A549 (cell line): ENCODE measurements at regions not wholly inside any gene's neighbourhood (a gene's known extent, or its start where the extent isn't known, plus 50 kb on each side); places are given as distances from the start of the nearest gene placed in this dataset.

Experiments
- ATAC-seq, 2 experiments: fragments of 200-7000 bp in 1 of 2; fragments of >200 bp in 1 of 2; cut with Nextera tagmentation in 1 of 2; cut with Tn5 transposase in 1 of 2; 3 replicates each; pipeline versions ENCODE4 v1.8.0 to v1.9.1; 2018 to 2020; ENCODE audit warnings: mild to moderate bottlenecking in 1 of 2, moderate library complexity in 1 of 2
- CTCF ChIA-PET: fragments of 300-600 bp; sonication (Branson Sonifier 250); formaldehyde crosslinking; extraction: SDS; loops from one replicate; lab custom pipeline; 2021; ENCODE audit warnings: antibody characterized with exemption, inconsistent platforms; lab: Yijun Ruan, JAX
- POLR2A ChIA-PET: fragments of 350-600 bp; formaldehyde crosslinking; extraction: SDS; loops from one replicate; lab custom pipeline; 2021; ENCODE audit warnings: antibody characterized with exemption, inconsistent platforms; lab: Yijun Ruan, JAX
- DNase-seq, 2 experiments: peaks; one replicate each; pipeline versions ENCODE4 v3.0.0 to v3.0.0-alpha.2; 2011 to 2016; ENCODE audit warnings: low read depth in 1 of 2, low spot score in 1 of 2
- FAIRE-seq: peaks from 2 replicates; lab custom pipeline; 2011; peaks lifted over from hg19 to GRCh38; lab: Jason Lieb, UNC
- H3K27ac ChIP-seq, 2 experiments: fragments of >200 bp; sonication (Bioruptor Twin); formaldehyde crosslinking; 3 replicates each; pipeline ENCODE4 v1.5.1; 2016 to 2017
- H3K4me1 ChIP-seq: fragments of >200 bp; sonication (Bioruptor Twin); formaldehyde crosslinking; 3 replicates; pipeline ENCODE4 v1.6.1; 2016
- H3K4me2 ChIP-seq: fragments of >200 bp; sonication (Bioruptor Twin); formaldehyde crosslinking; 3 replicates; pipeline ENCODE4 v1.6.1; 2016
- H3K4me3 ChIP-seq: fragments of >200 bp; sonication (Bioruptor Twin); formaldehyde crosslinking; 3 replicates; pipeline ENCODE4 v1.5.1; 2016
- H3K9me3 ChIP-seq: fragments of >200 bp; sonication (Bioruptor Twin); formaldehyde crosslinking; 3 replicates; pipeline ENCODE4 v1.6.1; 2016
- BHLHE40 ChIP-seq: IDR thresholded peaks from 2 replicates; pipeline ENCODE4 v1.6.1; 2012; ENCODE audit warnings: low read depth, low read length, inconsistent platforms
- CBX2 ChIP-seq: fragments of 200-600 bp; sonication (generic); IDR thresholded peaks from 2 replicates; pipeline ENCODE4 v1.6.1; 2016; ENCODE audit warnings: low read depth, mild to moderate bottlenecking, borderline replicate concordance
- CBX8 ChIP-seq: fragments of 200-600 bp; sonication (generic); IDR thresholded peaks from 2 replicates; pipeline ENCODE4 v1.6.1; 2016
- CEBPB ChIP-seq, 2 experiments: fragments of >200 bp in 1 of 2; sonication (Bioruptor Twin) in 1 of 2; formaldehyde crosslinking in 1 of 2; IDR thresholded peaks; 2 replicates each; pipeline ENCODE4 v1.6.1; 2012 to 2016
- CHD4 ChIP-seq: fragments of 200-600 bp; sonication (generic); IDR thresholded peaks from 2 replicates; pipeline ENCODE4 v1.6.1; 2016; ENCODE audit warnings: antibody characterized with exemption, mild to moderate bottlenecking, borderline replicate concordance
- CTCF ChIP-seq: fragments of >200 bp; sonication (Bioruptor Twin); formaldehyde crosslinking; IDR thresholded peaks from 3 replicates; pipeline ENCODE4 v1.5.1; 2016
- EHF ChIP-seq: fragments of 250-450 bp; sonication (Bioruptor Pico); IDR thresholded peaks from 2 replicates; pipeline ENCODE4 v1.5.0; 2020; ENCODE audit warnings: mild to moderate bottlenecking
- EHMT2 ChIP-seq: fragments of 200-600 bp; sonication (generic); IDR thresholded peaks from 2 replicates; pipeline ENCODE4 v1.6.1; 2016; ENCODE audit warnings: antibody characterized with exemption, low read depth, mild to moderate bottlenecking, moderate library complexity
- EP300 ChIP-seq, 2 experiments: fragments of >200 bp; sonication (Bioruptor Twin); formaldehyde crosslinking; IDR thresholded peaks; 2 replicates in 1 of 2; 3 replicates in 1 of 2; pipeline ENCODE4 v1.6.1; 2016 to 2017
- FOSB ChIP-seq: fragments of 250-450 bp; sonication (Bioruptor Pico); IDR thresholded peaks from 2 replicates; pipeline ENCODE4 v1.5.0; 2020; ENCODE audit warnings: mild to moderate bottlenecking, moderate library complexity
- FOSL2 ChIP-seq, 2 experiments: fragments of 450-650 bp in 1 of 2; fragments of >200 bp in 1 of 2; sonication (Bioruptor Twin) in 1 of 2; formaldehyde crosslinking; IDR thresholded peaks; 2 replicates each; pipeline versions ENCODE4 v1.5.0 to v1.6.1; 2016 to 2020; ENCODE audit warnings: mild to moderate bottlenecking in 1 of 2, moderate library complexity in 1 of 2
- GATA3 ChIP-seq: IDR thresholded peaks from 2 replicates; pipeline ENCODE4 v1.6.1; 2012; ENCODE audit warnings: borderline replicate concordance
- HOXA7 ChIP-seq: fragments of 250-450 bp; sonication (Bioruptor Pico); IDR thresholded peaks from 2 replicates; pipeline ENCODE4 v1.5.0; 2020; ENCODE audit warnings: mild to moderate bottlenecking, moderate library complexity
- HOXB13 ChIP-seq: fragments of 250-450 bp; sonication (Bioruptor Pico); IDR thresholded peaks from 2 replicates; pipeline ENCODE4 v1.5.0; 2020; ENCODE audit warnings: low read depth, mild to moderate bottlenecking, moderate library complexity
- JUN ChIP-seq, 2 experiments: fragments of >200 bp; sonication (Bioruptor Twin); formaldehyde crosslinking; IDR thresholded peaks; 2 replicates in 1 of 2; 3 replicates in 1 of 2; pipeline ENCODE4 v1.6.1; 2016 to 2017
- MAX ChIP-seq: IDR thresholded peaks from 2 replicates; pipeline ENCODE4 v1.6.1; 2012
- MAZ ChIP-seq: fragments of 150-350 bp; IDR thresholded peaks from 2 replicates; pipeline ENCODE4 v1.6.1; 2014; ENCODE audit warnings: antibody characterized with exemption, low read depth, low read length, borderline replicate concordance
- NR3C1 ChIP-seq: fragments of >200 bp; sonication (Bioruptor Twin); formaldehyde crosslinking; IDR thresholded peaks from 3 replicates; pipeline ENCODE4 v1.6.1; 2017
- POLR2A ChIP-seq: IDR thresholded peaks from 2 replicates; pipeline ENCODE4 v1.6.1; 2012; ENCODE audit warnings: mild to moderate bottlenecking, low read length
- RAD21 ChIP-seq, 2 experiments: fragments of >200 bp in 1 of 2; sonication (Bioruptor Twin) in 1 of 2; formaldehyde crosslinking in 1 of 2; IDR thresholded peaks in 1 of 2; conservative IDR thresholded peaks in 1 of 2; 2 replicates in 1 of 2; 3 replicates in 1 of 2; pipeline ENCODE4 v1.6.1; 2012 to 2018; ENCODE audit warnings: inconsistent platforms in 1 of 2
- RCOR1 ChIP-seq: fragments of 150-350 bp; IDR thresholded peaks from 2 replicates; pipeline ENCODE4 v1.6.1; 2014; ENCODE audit warnings: antibody characterized with exemption, low read length, low read depth
- SREBF2 ChIP-seq: fragments of 450-650 bp; IDR thresholded peaks from 2 replicates; pipeline ENCODE4 v1.6.1; 2014; ENCODE audit warnings: mild to moderate bottlenecking, moderate library complexity
- TFCP2L1 ChIP-seq: fragments of 250-450 bp; sonication (Bioruptor Pico); IDR thresholded peaks from 2 replicates; pipeline ENCODE4 v1.5.0; 2021; ENCODE audit warnings: mild to moderate bottlenecking
- TP53 ChIP-seq: fragments of 250-450 bp; sonication (Bioruptor Pico); IDR thresholded peaks from 2 replicates; pipeline ENCODE4 v1.5.0; 2021; ENCODE audit warnings: mild to moderate bottlenecking, moderate library complexity
- USF2 ChIP-seq: fragments of 450-650 bp; IDR thresholded peaks from 2 replicates; pipeline ENCODE4 v1.6.1; 2014; ENCODE audit warnings: antibody characterized with exemption
- ZC3H11A ChIP-seq: fragments of 450-650 bp; IDR thresholded peaks from 2 replicates; pipeline ENCODE4 v1.6.1; 2014; ENCODE audit warnings: antibody characterized with exemption, mild to moderate bottlenecking
- ZSCAN20 ChIP-seq: fragments of 250-450 bp; sonication (Bioruptor Pico); IDR thresholded peaks from 2 replicates; pipeline ENCODE4 v1.8.0; 2022; ENCODE audit warnings: mild to moderate bottlenecking, moderate library complexity
- WGBS: methylation state at CpG from one replicate; pipeline ENCODE4 v1.1.6; 2017; ENCODE audit errors: missing lambda C conversion rate; 5-methylcytosine and 5-hydroxymethylcytosine counted together
- TF ChIP-seq, protein P1 (sequence below): IDR thresholded peaks from 2 replicates; pipeline ENCODE4 v1.6.1; 2012
- TF ChIP-seq, protein P2 (sequence below): fragments of >200 bp; sonication (Bioruptor Twin); formaldehyde crosslinking; IDR thresholded peaks from 3 replicates; pipeline ENCODE4 v1.6.1; 2016

GRCh38 chr7:68381731-68382130 lies 1216.5 kb upstream of the AUTS2 start:
- CTCF ChIA-PET = no interaction called here
- TF ChIP-seq ZC3H11A (no peak), HOXB13 (CRISPR knock-in tag) (no peak), POLR2A (no peak), BHLHE40 (no peak), JUN (IDR thresholded peaks at IDR 0.05) (no peak), ZSCAN20 (CRISPR knock-in tag) (no peak), CTCF (no peak), SREBF2 (no peak), MAZ (no peak), EHF (no peak), MAX (no peak), RCOR1 (no peak), GATA3 (no peak), CBX2 (no peak), USF2 (no peak), FOSB (CRISPR knock-in tag) (no peak), CHD4 (no peak), HOXA7 (CRISPR knock-in tag) (no peak)
- TF ChIP-seq, protein P1, sequence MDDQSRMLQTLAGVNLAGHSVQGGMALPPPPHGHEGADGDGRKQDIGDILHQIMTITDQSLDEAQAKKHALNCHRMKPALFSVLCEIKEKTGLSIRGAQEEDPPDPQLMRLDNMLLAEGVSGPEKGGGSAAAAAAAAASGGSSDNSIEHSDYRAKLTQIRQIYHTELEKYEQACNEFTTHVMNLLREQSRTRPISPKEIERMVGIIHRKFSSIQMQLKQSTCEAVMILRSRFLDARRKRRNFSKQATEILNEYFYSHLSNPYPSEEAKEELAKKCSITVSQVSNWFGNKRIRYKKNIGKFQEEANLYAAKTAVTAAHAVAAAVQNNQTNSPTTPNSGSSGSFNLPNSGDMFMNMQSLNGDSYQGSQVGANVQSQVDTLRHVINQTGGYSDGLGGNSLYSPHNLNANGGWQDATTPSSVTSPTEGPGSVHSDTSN = no peak
- TF ChIP-seq, protein P2, sequence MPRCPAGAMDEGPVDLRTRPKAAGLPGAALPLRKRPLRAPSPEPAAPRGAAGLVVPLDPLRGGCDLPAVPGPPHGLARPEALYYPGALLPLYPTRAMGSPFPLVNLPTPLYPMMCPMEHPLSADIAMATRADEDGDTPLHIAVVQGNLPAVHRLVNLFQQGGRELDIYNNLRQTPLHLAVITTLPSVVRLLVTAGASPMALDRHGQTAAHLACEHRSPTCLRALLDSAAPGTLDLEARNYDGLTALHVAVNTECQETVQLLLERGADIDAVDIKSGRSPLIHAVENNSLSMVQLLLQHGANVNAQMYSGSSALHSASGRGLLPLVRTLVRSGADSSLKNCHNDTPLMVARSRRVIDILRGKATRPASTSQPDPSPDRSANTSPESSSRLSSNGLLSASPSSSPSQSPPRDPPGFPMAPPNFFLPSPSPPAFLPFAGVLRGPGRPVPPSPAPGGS = no peak
- DNase-seq (no peak), FAIRE-seq (no peak), ATAC-seq (no peak)
- peaks cover 28% of the 10 kb centered on the region for H3K9me3 ChIP-seq
- H3K4me1 ChIP-seq = no peaks in the 10 kb centered on the region
- WGBS = 31% methylated on average over 2 of the region's 2 CpGs
- POLR2A ChIA-PET = no interaction called here
- H3K4me3 ChIP-seq = no peak overlapping the region
- H3K4me2 ChIP-seq = no peak overlapping the region
- no peak overlapping the region for H3K27ac ChIP-seq

GRCh38 chr7:68384581-68384980 lies 1213.7 kb upstream of the AUTS2 start:
- no peak for DNase-seq
- ChIA-PET CTCF (no interaction called here), POLR2A (no interaction called here)
- Histone ChIP-seq H3K4me3 (no peak overlapping the region), H3K4me1 (no peaks in the 10 kb centered on the region), H3K9me3 (peaks cover 24% of the 10 kb centered on the region), H3K4me2 (no peak overlapping the region), H3K27ac (no peak overlapping the region)
- no peak for ATAC-seq
- 12% methylated on average over 1 of the region's 1 CpG for WGBS
- TF ChIP-seq CEBPB (IDR thresholded peaks at IDR 0.05) (no peak), ZC3H11A (no peak), EHMT2 (no peak), CHD4 (no peak), EHF (no peak), TFCP2L1 (no peak), TP53 (CRISPR knock-in tag) (no peak), FOSL2 (IDR thresholded peaks at IDR 0.05) (no peak), FOSL2 (CRISPR knock-in tag; IDR thresholded peaks at IDR 0.05) (no peak), HOXB13 (CRISPR knock-in tag) (no peak), NR3C1 (no peak), EP300 (IDR thresholded peaks at IDR 0.05) (no peak), CBX8 (no peak), RAD21 (conservative IDR thresholded peaks at IDR 0.05 in 1 of 2, IDR thresholded peaks at IDR 0.05 in 1 of 2) (no peak)
- TF ChIP-seq, protein P1 = no peak
- FAIRE-seq = no peak
